HFFc6 (cell line): ENCODE measurements at regions not wholly inside any gene's neighbourhood (a gene's known extent, or its start where the extent isn't known, plus 50 kb on each side); places are given as distances from the start of the nearest gene placed in this dataset.

Experiments used
- DNase-seq: peaks from one replicate; pipeline ENCODE4 v3.0.0-alpha.2; 2018
- H3K27ac Mint-ChIP-seq: 2 replicates; pipeline ENCODE4 v1.8.0; 2020; ENCODE audit warnings: mild to moderate bottlenecking, mixed read lengths
- H3K27me3 Mint-ChIP-seq: 2 replicates; pipeline ENCODE4 v1.8.0; 2021; ENCODE audit warnings: mild to moderate bottlenecking, moderate library complexity, mixed read lengths; ENCODE audit not compliant: insufficient read depth
- H3K36me3 Mint-ChIP-seq: 2 replicates; pipeline ENCODE4 v1.8.0; 2021; ENCODE audit warnings: low read depth, mixed read lengths
- H3K4me1 Mint-ChIP-seq: 2 replicates; pipeline ENCODE4 v1.8.0; 2020; ENCODE audit warnings: low read depth, mixed read lengths
- H3K4me3 Mint-ChIP-seq: 2 replicates; pipeline ENCODE4 v1.8.0; 2020; ENCODE audit warnings: mild to moderate bottlenecking, moderate library complexity, mixed read lengths
- H3K9me3 Mint-ChIP-seq: 2 replicates; pipeline ENCODE4 v1.8.0; 2020; ENCODE audit warnings: mild to moderate bottlenecking, mixed read lengths
- CTCF ChIP-seq: fragments of 200-600 bp; sonication (generic); IDR thresholded peaks from 2 replicates; pipeline ENCODE4 v1.5.0; 2021; ENCODE audit warnings: antibody characterized with exemption, mild to moderate bottlenecking

- Mint-ChIP-seq H3K9me3 (peaks cover 42% of the 10 kb centered on the region), H3K36me3 (0 out of 2 replicates have a peak, but pooled peaks cover 7% of the 10 kb centered on the region), H3K27me3 (peaks cover 2% of the 10 kb centered on the region; the same call in 1 of the 2 replicates), H3K27ac (no peak overlapping the region), H3K4me1 (no peaks in the 10 kb centered on the region), H3K4me3 (no peak overlapping the region)
- TF ChIP-seq CTCF: no peak
- DNase-seq: no peak
Measured at GRCh38 chr15:54815556-54815955, 381.2 kb downstream of the RSL24D1 start.

- Mint-ChIP-seq H3K36me3 (0 out of 2 replicates have a peak, but pooled peaks cover 7% of the 10 kb centered on the region), H3K4me1 (no peaks in the 10 kb centered on the region), H3K4me3 (no peak overlapping the region), H3K9me3 (peaks cover 32% of the 10 kb centered on the region), H3K27me3 (peaks cover 2% of the 10 kb centered on the region; the same call in 1 of the 2 replicates), H3K27ac (no peak overlapping the region)
- TF ChIP-seq CTCF: no peak
- no peak for DNase-seq
Measured at GRCh38 chr15:54812383-54812782, 384.4 kb downstream of the RSL24D1 start.

GRCh38 chr15:54810496-54810895 is 386.2 kb downstream of the RSL24D1 start:
- peaks cover 20% of the 10 kb centered on the region for H3K9me3 Mint-ChIP-seq
- H3K27ac Mint-ChIP-seq: no peak overlapping the region
- no peak for DNase-seq
- H3K27me3 Mint-ChIP-seq: no peaks in the 10 kb centered on the region
- no peaks in the 10 kb centered on the region for H3K4me1 Mint-ChIP-seq
- 0 out of 2 replicates have a peak, but pooled peaks cover 7% of the 10 kb centered on the region for H3K36me3 Mint-ChIP-seq
- no peak overlapping the region for H3K4me3 Mint-ChIP-seq
- TF ChIP-seq CTCF: no peak

GRCh38 chr15:54810031-54810430 is 386.7 kb downstream of the RSL24D1 start:
- Mint-ChIP-seq H3K4me1 (no peaks in the 10 kb centered on the region), H3K27me3 (no peaks in the 10 kb centered on the region), H3K27ac (no peak overlapping the region), H3K36me3 (0 out of 2 replicates have a peak, but pooled peaks cover 7% of the 10 kb centered on the region), H3K9me3 (peaks cover 15% of the 10 kb centered on the region), H3K4me3 (no peak overlapping the region)
- DNase-seq: no peak
- TF ChIP-seq CTCF: no peak

GRCh38 chr15:54808321-54808720 is 388.4 kb downstream of the RSL24D1 start:
- Mint-ChIP-seq H3K4me3 (no peak overlapping the region), H3K4me1 (no peaks in the 10 kb centered on the region), H3K9me3 (peaks cover 9% of the 10 kb centered on the region), H3K36me3 (no peaks in the 10 kb centered on the region), H3K27me3 (no peaks in the 10 kb centered on the region), H3K27ac (no peak overlapping the region)
- TF ChIP-seq CTCF: no peak
- no peak for DNase-seq

GRCh38 chr15:54803987-54804386 is 392.8 kb downstream of the RSL24D1 start:
- H3K9me3 Mint-ChIP-seq: peaks cover 8% of the 10 kb centered on the region
- no peak overlapping the region for H3K27ac Mint-ChIP-seq
- H3K4me1 Mint-ChIP-seq: no peaks in the 10 kb centered on the region
- no peaks in the 10 kb centered on the region for H3K27me3 Mint-ChIP-seq
- no peak overlapping the region for H3K4me3 Mint-ChIP-seq
- no peaks in the 10 kb centered on the region for H3K36me3 Mint-ChIP-seq
- DNase-seq: no peak
- TF ChIP-seq CTCF: no peak
